Astrocyte (in vitro differentiated cells and primary cell): ENCODE measurements at regions not wholly inside any gene's neighbourhood (a gene's known extent, or its start where the extent isn't known, plus 50 kb on each side); places are given as distances from the start of the nearest gene placed in this dataset.

Source experiments
- CTCF ChIP-seq: IDR thresholded peaks from 2 replicates; pipeline ENCODE4 v1.5.1; 2011; ENCODE audit warnings: low read depth, mild to moderate bottlenecking, inconsistent platforms, low read length, moderate library complexity; ENCODE audit not compliant: insufficient read depth
- EZH2 ChIP-seq: IDR thresholded peaks from 2 replicates; pipeline ENCODE4 v1.6.1; 2012; ENCODE audit warnings: mild to moderate bottlenecking, low read length, inconsistent platforms; ENCODE audit not compliant: insufficient read depth

- TF ChIP-seq EZH2 (no peak), CTCF (no peak)
Observed at GRCh38 chr2:71938108-71938507, 209.6 kb downstream of the CYP26B1 start.
